Fibroblast of lung (primary cell): ENCODE measurements at regions not wholly inside any gene's neighbourhood (a gene's known extent, or its start where the extent isn't known, plus 50 kb on each side); places are given as distances from the start of the nearest gene placed in this dataset.

Experiments
- DNase-seq, 2 donors: peaks; one replicate each; pipeline versions ENCODE4 v3.0.0 to v3.0.0-alpha.2; 2010; ENCODE audit warnings: low read depth in 2 of 2
- H2AFZ ChIP-seq: 2 replicates; pipeline ENCODE4 v1.5.1; 2012; ENCODE audit warnings: low read length, control low read depth, inconsistent platforms
- H3K27ac ChIP-seq: 2 replicates; pipeline ENCODE4 v1.5.1; 2011; ENCODE audit warnings: low read length, control low read depth; ENCODE audit not compliant: insufficient read depth
- H3K27me3 ChIP-seq: 2 replicates; pipeline ENCODE4 v1.5.1; 2011; ENCODE audit warnings: mild to moderate bottlenecking, low read length; ENCODE audit not compliant: control insufficient read depth, insufficient read depth
- H3K36me3 ChIP-seq: 2 replicates; pipeline ENCODE4 v1.5.1; 2011; ENCODE audit warnings: low read length; ENCODE audit not compliant: control insufficient read depth, insufficient read depth
- H3K4me1 ChIP-seq: 2 replicates; pipeline ENCODE4 v1.5.1; 2011; ENCODE audit warnings: low read length; ENCODE audit not compliant: control insufficient read depth, insufficient read depth; ENCODE audit errors: extremely low read depth
- H3K4me2 ChIP-seq: 2 replicates; pipeline ENCODE4 v1.5.1; 2011; ENCODE audit warnings: low read length, control low read depth; ENCODE audit not compliant: insufficient read depth; ENCODE audit errors: extremely low read depth
- H3K4me3 ChIP-seq, 4 experiments: fragments of 200-600 bp in 1 of 4; sonication (generic) in 1 of 4; replicated peaks in 1 of 4; 2 replicates each; pipeline ENCODE4 v1.5.1; 2011 to 2016; ENCODE audit warnings: low read length in 4 of 4, low read depth in 3 of 4, mild to moderate bottlenecking in 3 of 4, control low read depth in 2 of 4, inconsistent platforms in 1 of 4, mixed read lengths in 1 of 4; ENCODE audit not compliant: insufficient read depth in 1 of 4; ENCODE audit errors: control extremely low read depth in 1 of 4
- H3K79me2 ChIP-seq: 2 replicates; pipeline ENCODE4 v1.5.1; 2012; ENCODE audit warnings: mild to moderate bottlenecking, low read length, inconsistent platforms; ENCODE audit not compliant: control insufficient read depth, insufficient read depth
- H3K9ac ChIP-seq: 2 replicates; pipeline ENCODE4 v1.5.1; 2011; ENCODE audit warnings: mild to moderate bottlenecking, low read length, control low read depth; ENCODE audit not compliant: insufficient read depth
- H3K9me3 ChIP-seq: 2 replicates; pipeline ENCODE4 v1.5.1; 2012; ENCODE audit warnings: low read depth, low read length; ENCODE audit not compliant: control insufficient read depth, insufficient read depth
- H4K20me1 ChIP-seq: 2 replicates; pipeline ENCODE4 v1.5.1; 2011; ENCODE audit warnings: low read length; ENCODE audit not compliant: control insufficient read depth, insufficient read depth; ENCODE audit errors: extremely low read depth
- EZH2 ChIP-seq: IDR thresholded peaks from 2 replicates; pipeline ENCODE4 v1.5.1; 2012; ENCODE audit warnings: low read length, control low read depth, mild to moderate bottlenecking; ENCODE audit errors: missing control alignments
- TF ChIP-seq, protein P1 (sequence below), 2 donors: IDR thresholded peaks in 1 of 2; conservative IDR thresholded peaks in 1 of 2; 1 replicate in 1 of 2; 2 replicates in 1 of 2; pipeline ENCODE4 v1.5.1; 2011 to 2012; ENCODE audit warnings: low read length in 2 of 2, control low read depth in 1 of 2, inconsistent platforms in 1 of 2, low read depth in 1 of 2, mild to moderate bottlenecking in 1 of 2

GRCh38 chr2:19747310-19748072, 154.3 kb downstream of the TTC32 start:
- Histone ChIP-seq H4K20me1 (no peaks in the 10 kb centered on the region), H3K36me3 (no peaks in the 10 kb centered on the region), H2AFZ (no peak overlapping the region), H3K9me3 (no peaks in the 10 kb centered on the region), H3K4me3 (no peak overlapping the region), H3K79me2 (no peaks in the 10 kb centered on the region), H3K4me2 (no peak overlapping the region), H3K27me3 (no peaks in the 10 kb centered on the region), H3K9ac (no peak overlapping the region), H3K27ac (no peak overlapping the region), H3K4me1 (no peaks in the 10 kb centered on the region)
- peak in 1 of 2 donors; percentile 62 for DNase-seq
- TF ChIP-seq, protein P1, sequence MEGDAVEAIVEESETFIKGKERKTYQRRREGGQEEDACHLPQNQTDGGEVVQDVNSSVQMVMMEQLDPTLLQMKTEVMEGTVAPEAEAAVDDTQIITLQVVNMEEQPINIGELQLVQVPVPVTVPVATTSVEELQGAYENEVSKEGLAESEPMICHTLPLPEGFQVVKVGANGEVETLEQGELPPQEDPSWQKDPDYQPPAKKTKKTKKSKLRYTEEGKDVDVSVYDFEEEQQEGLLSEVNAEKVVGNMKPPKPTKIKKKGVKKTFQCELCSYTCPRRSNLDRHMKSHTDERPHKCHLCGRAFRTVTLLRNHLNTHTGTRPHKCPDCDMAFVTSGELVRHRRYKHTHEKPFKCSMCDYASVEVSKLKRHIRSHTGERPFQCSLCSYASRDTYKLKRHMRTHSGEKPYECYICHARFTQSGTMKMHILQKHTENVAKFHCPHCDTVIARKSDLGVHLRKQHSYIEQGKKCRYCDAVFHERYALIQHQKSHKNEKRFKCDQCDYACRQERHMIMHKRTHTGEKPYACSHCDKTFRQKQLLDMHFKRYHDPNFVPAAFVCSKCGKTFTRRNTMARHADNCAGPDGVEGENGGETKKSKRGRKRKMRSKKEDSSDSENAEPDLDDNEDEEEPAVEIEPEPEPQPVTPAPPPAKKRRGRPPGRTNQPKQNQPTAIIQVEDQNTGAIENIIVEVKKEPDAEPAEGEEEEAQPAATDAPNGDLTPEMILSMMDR (conservative IDR thresholded peaks at IDR 0.05 in 1 of 2, IDR thresholded peaks at IDR 0.05 in 1 of 2; ENCODE audit: low read depth in 1 of 2, low read length in 2 of 2): no peak
- TF ChIP-seq EZH2: no peak

DNA sequence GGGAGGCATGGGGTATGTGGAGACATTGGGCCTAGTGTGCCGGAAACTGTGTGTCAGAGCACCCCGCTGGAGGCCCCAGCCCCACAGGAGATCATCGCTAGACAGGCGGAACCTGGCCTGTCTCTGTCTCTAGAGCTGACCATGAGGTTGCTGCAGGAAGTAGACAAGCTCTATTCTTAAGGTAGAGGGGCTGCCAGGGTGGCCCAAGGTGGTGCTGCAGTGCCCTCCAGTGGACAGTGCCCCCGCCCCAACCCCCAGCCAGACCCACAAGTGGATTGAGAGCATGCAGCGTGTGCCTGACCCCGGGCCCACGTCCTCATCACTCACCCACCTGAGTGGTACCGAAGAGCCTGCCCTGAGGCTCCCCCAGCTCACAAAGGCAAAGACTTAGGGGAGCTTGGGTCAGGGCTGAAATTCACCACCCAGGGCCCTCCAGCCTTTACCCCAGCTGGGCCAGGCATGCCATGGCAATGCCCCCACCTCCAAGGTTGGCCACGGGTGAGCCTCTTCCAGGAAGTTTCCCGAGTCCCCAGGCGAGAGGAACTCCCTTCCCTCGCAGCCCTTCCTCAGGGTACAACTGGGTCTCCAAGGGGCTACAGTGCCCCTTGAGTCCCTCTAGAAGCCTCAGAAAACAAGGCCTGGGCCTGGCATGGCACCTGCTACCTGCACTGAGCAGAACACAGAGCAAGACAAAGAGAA, 155.0 kb downstream of the TTC32 start:
- Histone ChIP-seq H3K9me3 (no peaks in the 10 kb centered on the region), H3K36me3 (no peaks in the 10 kb centered on the region), H4K20me1 (no peaks in the 10 kb centered on the region), H3K27me3 (no peaks in the 10 kb centered on the region), H3K4me3 (no peak overlapping the region), H3K79me2 (no peaks in the 10 kb centered on the region), H3K4me2 (no peak overlapping the region), H3K4me1 (no peaks in the 10 kb centered on the region), H2AFZ (no peak overlapping the region), H3K27ac (no peak overlapping the region), H3K9ac (no peak overlapping the region)
- TF ChIP-seq EZH2: no peak
- TF ChIP-seq, protein P1 (conservative IDR thresholded peaks at IDR 0.05 in 1 of 2, IDR thresholded peaks at IDR 0.05 in 1 of 2; ENCODE audit: low read depth in 1 of 2, low read length in 2 of 2): peak; percentile 36 to 48
- peak in 1 of 2 donors; percentile 40 for DNase-seq

GRCh38 chr2:19746137-19746600, 155.6 kb downstream of the TTC32 start:
- no peak for DNase-seq
- Histone ChIP-seq H3K27me3 (no peaks in the 10 kb centered on the region), H3K36me3 (no peaks in the 10 kb centered on the region), H2AFZ (no peak overlapping the region), H4K20me1 (no peaks in the 10 kb centered on the region), H3K4me2 (no peak overlapping the region), H3K27ac (no peak overlapping the region), H3K4me1 (no peaks in the 10 kb centered on the region), H3K9ac (no peak overlapping the region), H3K9me3 (no peaks in the 10 kb centered on the region), H3K4me3 (no peak overlapping the region), H3K79me2 (no peaks in the 10 kb centered on the region)
- TF ChIP-seq EZH2: no peak
- TF ChIP-seq, protein P1 (conservative IDR thresholded peaks at IDR 0.05 in 1 of 2, IDR thresholded peaks at IDR 0.05 in 1 of 2; ENCODE audit: low read depth in 1 of 2, low read length in 2 of 2): no peak
